ENCODE measurements at regions not wholly inside any gene's neighbourhood (a gene's known extent, or its start where the extent isn't known, plus 50 kb on each side); places are given as distances from the start of the nearest gene placed in this dataset.

- TF ChIP-seq CTCF (conservative IDR thresholded peaks at IDR 0.05; ENCODE audit: low read depth in 2 of 2) = no peak
- no peak for TF ChIP-seq STAT1 (IDR thresholded peaks at IDR 0.05; ENCODE audit: unreplicated experiment)
- no peak for TF ChIP-seq EZH2 (IDR thresholded peaks at IDR 0.05; ENCODE audit: low read depth, unreplicated experiment)
- TF ChIP-seq, protein P1, sequence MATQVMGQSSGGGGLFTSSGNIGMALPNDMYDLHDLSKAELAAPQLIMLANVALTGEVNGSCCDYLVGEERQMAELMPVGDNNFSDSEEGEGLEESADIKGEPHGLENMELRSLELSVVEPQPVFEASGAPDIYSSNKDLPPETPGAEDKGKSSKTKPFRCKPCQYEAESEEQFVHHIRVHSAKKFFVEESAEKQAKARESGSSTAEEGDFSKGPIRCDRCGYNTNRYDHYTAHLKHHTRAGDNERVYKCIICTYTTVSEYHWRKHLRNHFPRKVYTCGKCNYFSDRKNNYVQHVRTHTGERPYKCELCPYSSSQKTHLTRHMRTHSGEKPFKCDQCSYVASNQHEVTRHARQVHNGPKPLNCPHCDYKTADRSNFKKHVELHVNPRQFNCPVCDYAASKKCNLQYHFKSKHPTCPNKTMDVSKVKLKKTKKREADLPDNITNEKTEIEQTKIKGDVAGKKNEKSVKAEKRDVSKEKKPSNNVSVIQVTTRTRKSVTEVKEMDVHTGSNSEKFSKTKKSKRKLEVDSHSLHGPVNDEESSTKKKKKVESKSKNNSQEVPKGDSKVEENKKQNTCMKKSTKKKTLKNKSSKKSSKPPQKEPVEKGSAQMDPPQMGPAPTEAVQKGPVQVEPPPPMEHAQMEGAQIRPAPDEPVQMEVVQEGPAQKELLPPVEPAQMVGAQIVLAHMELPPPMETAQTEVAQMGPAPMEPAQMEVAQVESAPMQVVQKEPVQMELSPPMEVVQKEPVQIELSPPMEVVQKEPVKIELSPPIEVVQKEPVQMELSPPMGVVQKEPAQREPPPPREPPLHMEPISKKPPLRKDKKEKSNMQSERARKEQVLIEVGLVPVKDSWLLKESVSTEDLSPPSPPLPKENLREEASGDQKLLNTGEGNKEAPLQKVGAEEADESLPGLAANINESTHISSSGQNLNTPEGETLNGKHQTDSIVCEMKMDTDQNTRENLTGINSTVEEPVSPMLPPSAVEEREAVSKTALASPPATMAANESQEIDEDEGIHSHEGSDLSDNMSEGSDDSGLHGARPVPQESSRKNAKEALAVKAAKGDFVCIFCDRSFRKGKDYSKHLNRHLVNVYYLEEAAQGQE (IDR thresholded peaks at IDR 0.05; ENCODE audit: unreplicated experiment) = no peak
- TF ChIP-seq EZH2phosphoT487 (IDR thresholded peaks at IDR 0.05; ENCODE audit: unreplicated experiment) = no peak
- no peak for TF ChIP-seq POLR2AphosphoS5 (IDR thresholded peaks at IDR 0.05; ENCODE audit: low read depth)
These were observed 453.1 kb downstream of the TMEM121 start for GRCh38 chr14:105979446-105979845.
